Activated naive CD8-positive, alpha-beta T cell treated with anti-CD3 and anti-CD28 coated beads for 36 hours (primary cell): ENCODE measurements at regions not wholly inside any gene's neighbourhood (a gene's known extent, or its start where the extent isn't known, plus 50 kb on each side); places are given as distances from the start of the nearest gene placed in this dataset.
A peak's percentile ranks its signal among the peaks of the same experiment; 100 is the strongest.

Source experiments
- DNase-seq: peaks from one replicate; pipeline ENCODE4 v3.0.0; 2021
- H3K27ac Mint-ChIP-seq: one replicate; pipeline ENCODE4 v1.8.0; 2022; ENCODE audit warnings: mild to moderate bottlenecking, moderate library complexity, mixed read lengths
- H3K27me3 Mint-ChIP-seq: one replicate; pipeline ENCODE4 v1.8.0; 2022; ENCODE audit warnings: mild to moderate bottlenecking, mixed read lengths
- H3K36me3 Mint-ChIP-seq: one replicate; pipeline ENCODE4 v1.8.0; 2021; ENCODE audit warnings: mild to moderate bottlenecking, mixed read lengths
- H3K4me1 Mint-ChIP-seq: one replicate; pipeline ENCODE4 v1.8.0; 2021; ENCODE audit warnings: mixed read lengths
- H3K4me3 Mint-ChIP-seq: one replicate; pipeline ENCODE4 v1.8.0; 2022; ENCODE audit warnings: mild to moderate bottlenecking, moderate library complexity, mixed read lengths
- H3K9me3 Mint-ChIP-seq: one replicate; pipeline ENCODE4 v1.8.0; 2022; ENCODE audit warnings: mixed read lengths

DNA sequence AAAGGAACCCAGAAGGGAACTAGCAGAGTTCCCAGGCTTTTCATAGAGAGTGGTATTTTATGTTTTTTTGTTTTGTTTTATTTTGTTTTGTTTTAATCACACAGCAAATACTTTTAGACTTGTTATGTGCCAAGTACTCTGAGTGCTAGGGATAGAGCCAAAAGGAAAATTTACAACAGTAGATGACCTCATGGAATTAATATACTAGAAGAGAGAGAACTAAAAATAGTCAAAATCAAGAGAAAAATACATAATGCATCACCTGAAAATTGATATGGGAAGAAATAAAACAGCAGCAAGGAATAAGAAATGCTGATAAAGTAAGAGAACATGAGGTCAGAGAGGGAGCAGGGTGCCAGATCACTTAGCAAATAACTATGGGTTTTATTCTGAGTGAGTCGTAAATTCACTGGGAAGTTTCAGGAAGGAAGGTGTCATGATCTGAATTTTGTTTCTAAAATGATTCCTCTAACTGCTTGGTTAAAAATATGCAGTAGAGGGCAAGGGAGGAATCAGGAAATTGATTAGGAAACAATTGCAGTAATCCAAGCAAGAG lies 351.0 kb downstream of the ANKRD7 start:
- H3K4me3 Mint-ChIP-seq = no peak overlapping the region

DNA sequence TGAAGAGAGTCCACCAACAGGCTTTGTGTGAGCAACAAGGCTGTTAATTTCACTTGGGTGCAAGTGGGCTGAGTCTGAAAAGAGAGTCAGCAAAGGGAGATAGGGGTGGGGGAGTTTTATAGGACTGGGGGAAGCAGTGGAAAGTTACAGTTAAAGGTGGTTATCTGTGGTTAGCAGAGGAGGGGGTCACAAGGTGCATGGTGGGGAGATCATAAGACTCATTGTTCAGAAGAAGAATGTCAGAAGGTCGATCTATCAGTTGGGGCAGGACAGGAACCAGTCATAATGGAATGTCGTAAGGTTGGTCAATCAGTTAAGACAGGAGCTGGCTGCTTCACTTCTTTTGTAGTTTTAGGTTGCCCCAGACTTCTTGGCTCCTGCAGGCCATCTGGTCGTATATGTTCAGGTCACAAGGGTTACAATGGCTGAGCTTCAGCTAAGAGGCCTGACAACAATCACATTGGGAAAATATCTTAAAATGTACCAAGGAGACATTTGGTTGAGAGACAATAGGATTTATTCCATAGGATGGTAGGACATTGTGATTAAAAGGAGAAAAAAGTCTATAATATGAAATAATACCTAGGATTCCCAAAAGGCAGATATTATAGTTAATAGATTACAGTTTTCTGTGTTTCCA lies 356.4 kb downstream of the ANKRD7 start:
- Mint-ChIP-seq H3K4me1 (no peaks in the 10 kb centered on the region), H3K27me3 (no peaks in the 10 kb centered on the region), H3K27ac (no peak overlapping the region), H3K4me3 (no peak overlapping the region), H3K36me3 (no peaks in the 10 kb centered on the region), H3K9me3 (no peaks in the 10 kb centered on the region)
- no peak for DNase-seq

More for the DNA sequence above, 351.0 kb downstream of the ANKRD7 start:
- no peaks in the 10 kb centered on the region for H3K36me3 Mint-ChIP-seq
- no peaks in the 10 kb centered on the region for H3K27me3 Mint-ChIP-seq
- no peaks in the 10 kb centered on the region for H3K9me3 Mint-ChIP-seq
- no peaks in the 10 kb centered on the region for H3K4me1 Mint-ChIP-seq
- DNase-seq = no peak
- H3K27ac Mint-ChIP-seq = no peak overlapping the region

DNA sequence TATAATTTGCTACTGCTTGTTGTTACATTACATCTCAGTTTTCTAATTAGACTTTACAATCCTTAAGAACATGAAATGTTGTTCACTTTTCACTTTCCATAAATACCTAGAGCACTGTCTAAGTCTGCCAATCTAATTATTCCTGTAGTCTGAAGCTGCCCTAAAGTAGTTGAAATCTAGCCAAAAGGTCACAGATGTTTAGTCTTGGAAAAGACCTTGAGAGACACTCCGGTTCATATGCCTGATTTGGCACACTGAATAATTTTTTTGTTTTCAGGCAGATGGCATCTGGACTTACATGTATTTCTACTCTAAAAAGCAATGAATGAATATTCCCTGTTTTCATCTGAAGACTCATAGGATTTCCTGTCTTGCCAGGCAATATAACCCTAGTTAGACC lies 359.1 kb downstream of the ANKRD7 start:
- Mint-ChIP-seq H3K36me3 (no peaks in the 10 kb centered on the region), H3K4me1 (no peaks in the 10 kb centered on the region), H3K27ac (no peak overlapping the region), H3K27me3 (no peaks in the 10 kb centered on the region), H3K4me3 (no peak overlapping the region), H3K9me3 (no peaks in the 10 kb centered on the region)
- DNase-seq = no peak

DNA sequence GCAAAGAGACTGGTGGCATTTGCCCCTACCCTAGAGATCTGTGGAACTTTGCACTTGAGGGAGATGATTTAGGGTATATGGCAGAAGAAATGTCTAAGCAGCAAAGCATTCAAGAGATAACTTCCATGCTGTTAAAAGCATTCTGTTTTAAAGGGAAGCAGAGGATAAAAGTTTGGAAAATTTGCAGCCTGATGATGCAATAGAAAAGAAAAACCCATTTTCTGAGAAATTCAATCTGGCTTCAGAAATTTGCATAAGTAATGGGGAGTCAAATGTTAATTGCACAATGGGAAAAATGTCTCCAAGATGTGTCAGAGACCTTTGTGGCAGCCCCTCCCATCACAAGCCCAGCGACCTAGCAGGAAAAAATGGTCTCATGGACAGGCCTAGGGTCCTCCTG lies 361.7 kb downstream of the ANKRD7 start:
- Mint-ChIP-seq H3K4me1 (no peaks in the 10 kb centered on the region), H3K27me3 (no peaks in the 10 kb centered on the region), H3K9me3 (peaks cover 2% of the 10 kb centered on the region), H3K36me3 (no peaks in the 10 kb centered on the region), H3K27ac (no peak overlapping the region), H3K4me3 (no peak overlapping the region)
- DNase-seq = no peak

DNA sequence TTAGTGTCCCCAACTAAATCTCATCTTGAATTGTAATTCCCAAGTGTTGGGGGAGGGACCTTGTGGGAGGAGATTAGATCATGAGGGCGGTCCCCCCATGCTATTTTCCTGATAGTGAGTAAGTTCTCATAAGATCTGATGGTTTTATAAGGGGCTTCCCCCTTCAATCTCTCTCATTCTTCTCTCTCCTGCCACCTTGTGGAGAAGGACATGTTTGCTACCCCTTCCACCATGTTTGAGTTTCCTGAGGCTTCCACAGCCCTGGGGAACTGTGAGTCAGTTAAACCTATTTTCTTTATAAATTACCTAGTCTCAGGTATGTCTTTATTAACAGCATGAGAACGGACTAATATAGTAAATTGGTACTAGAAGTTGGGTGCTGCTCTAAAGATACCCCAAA lies 365.6 kb downstream of the ANKRD7 start:
- H3K36me3 Mint-ChIP-seq = no peaks in the 10 kb centered on the region
- peak; percentile 3 for DNase-seq
- H3K4me1 Mint-ChIP-seq = no peaks in the 10 kb centered on the region
- no peaks in the 10 kb centered on the region for H3K27me3 Mint-ChIP-seq
- H3K27ac Mint-ChIP-seq = no peak overlapping the region
- peaks cover 2% of the 10 kb centered on the region for H3K9me3 Mint-ChIP-seq
- no peak overlapping the region for H3K4me3 Mint-ChIP-seq

DNA sequence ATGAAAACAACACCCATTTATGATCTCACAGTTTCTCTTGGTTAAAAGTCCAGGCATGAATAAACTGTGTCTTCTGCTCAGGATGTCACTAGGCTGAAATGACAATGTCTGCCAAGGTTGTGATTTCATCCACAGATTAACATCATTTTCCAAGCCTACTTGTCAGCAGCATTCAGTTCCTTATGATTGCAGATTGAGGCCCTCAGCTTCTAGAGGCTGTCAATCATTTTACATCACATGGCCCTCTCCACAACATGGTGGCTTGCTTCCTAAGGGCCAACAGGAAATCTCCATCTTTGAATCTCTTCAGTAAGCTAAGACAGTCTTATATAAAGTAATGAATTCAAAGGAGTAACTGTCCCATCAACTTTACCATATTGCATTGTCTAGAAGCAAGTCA lies 377.6 kb downstream of the ANKRD7 start:
- Mint-ChIP-seq H3K9me3 (no peaks in the 10 kb centered on the region), H3K36me3 (no peaks in the 10 kb centered on the region), H3K4me3 (no peak overlapping the region), H3K27me3 (no peaks in the 10 kb centered on the region), H3K27ac (no peak overlapping the region), H3K4me1 (no peaks in the 10 kb centered on the region)
- no peak for DNase-seq

DNA sequence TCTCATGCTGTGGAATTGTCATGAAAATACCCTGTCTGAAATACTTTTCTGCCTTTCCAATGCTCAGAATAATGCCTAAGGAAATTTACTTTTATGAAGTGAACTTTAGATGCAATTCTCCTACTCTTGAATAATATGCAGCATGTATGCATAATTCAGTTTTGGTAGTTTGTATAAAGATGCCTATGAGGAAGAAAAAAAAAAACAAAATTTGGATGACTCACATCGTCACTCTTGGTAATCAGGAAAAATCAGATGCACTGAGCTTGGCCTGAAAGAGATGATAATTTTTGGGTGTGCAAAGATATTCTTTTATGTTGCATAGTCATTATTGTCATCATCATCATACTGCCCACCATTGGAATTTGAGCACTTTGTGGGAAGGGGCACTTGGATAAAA lies 382.1 kb downstream of the ANKRD7 start:
- Mint-ChIP-seq H3K4me1 (no peaks in the 10 kb centered on the region), H3K9me3 (no peaks in the 10 kb centered on the region), H3K36me3 (no peaks in the 10 kb centered on the region), H3K27me3 (no peaks in the 10 kb centered on the region), H3K27ac (no peak overlapping the region), H3K4me3 (no peak overlapping the region)
- no peak for DNase-seq

DNA sequence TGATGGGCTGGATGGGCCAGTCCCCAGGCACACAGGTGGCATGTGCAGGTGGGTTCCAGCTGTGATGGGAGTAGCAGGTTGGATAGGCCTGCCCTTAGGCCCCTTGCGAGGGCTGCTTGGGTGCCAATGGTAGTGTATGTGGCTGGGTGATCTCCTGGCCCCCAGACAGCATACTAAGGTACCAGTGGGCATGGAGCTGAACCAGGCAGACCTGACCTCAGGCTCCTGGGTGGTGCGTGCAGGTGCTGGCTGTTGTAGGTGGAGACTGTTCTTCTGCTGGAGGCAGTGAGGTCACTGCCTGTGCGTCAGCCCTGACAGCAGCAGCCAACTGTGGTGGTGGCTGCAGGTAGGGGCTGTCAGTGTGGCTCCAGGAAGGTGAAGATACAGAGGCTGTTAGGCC lies 384.7 kb downstream of the ANKRD7 start:
- H3K4me3 Mint-ChIP-seq = no peak overlapping the region
- no peak for DNase-seq
- no peak overlapping the region for H3K27ac Mint-ChIP-seq

DNA sequence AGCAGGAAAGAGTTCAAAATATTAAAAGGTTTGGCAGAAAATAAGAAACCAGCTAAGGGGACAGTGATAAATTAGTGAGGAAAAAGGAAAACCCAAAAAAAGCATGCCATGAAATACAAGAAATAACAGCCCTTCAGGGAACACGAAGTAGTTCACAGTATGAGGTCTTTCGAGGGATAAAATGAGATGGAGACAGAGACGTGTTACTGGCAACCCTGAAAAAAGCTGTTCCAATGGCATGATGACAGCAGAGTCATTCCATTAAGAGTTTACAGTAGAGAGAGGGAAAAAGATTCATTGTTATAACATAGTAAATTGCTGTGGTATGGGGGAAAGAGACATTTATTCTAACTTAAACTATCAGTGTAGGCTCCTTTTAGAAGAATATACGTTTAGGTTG lies 391.2 kb downstream of the ANKRD7 start:
- Mint-ChIP-seq H3K27ac (no peak overlapping the region), H3K9me3 (peaks cover 2% of the 10 kb centered on the region), H3K27me3 (no peaks in the 10 kb centered on the region), H3K4me1 (no peaks in the 10 kb centered on the region), H3K4me3 (no peak overlapping the region), H3K36me3 (no peaks in the 10 kb centered on the region)
- no peak for DNase-seq

More for the DNA sequence above, 384.7 kb downstream of the ANKRD7 start:
- no peaks in the 10 kb centered on the region for H3K4me1 Mint-ChIP-seq
- H3K36me3 Mint-ChIP-seq = no peaks in the 10 kb centered on the region
- H3K9me3 Mint-ChIP-seq = no peaks in the 10 kb centered on the region
- H3K27me3 Mint-ChIP-seq = no peaks in the 10 kb centered on the region

DNA sequence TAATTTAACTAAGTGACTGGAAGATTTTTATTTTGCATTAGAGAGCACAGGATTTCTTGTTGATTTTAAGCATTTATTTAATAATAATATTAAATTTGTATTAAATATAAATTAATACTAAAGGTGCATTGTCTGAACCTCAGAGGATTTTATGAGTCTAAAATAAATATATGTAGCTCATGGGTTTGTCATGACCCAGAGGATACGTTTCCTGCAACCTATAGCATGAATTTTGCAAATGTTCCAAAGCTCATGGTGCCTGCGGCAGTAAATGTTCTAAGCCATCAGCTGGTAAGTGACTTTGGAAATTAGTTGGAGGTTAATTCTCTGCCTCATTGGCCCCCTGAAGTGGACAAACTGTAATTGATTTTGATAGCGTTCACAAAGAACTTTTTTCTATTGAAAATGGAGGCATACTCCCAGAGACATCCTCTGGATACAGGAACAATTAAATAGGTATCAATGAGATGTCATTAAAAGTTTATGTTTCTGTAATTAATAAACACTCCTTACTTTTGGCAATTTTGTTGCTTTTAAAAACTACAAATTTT lies 397.4 kb downstream of the ANKRD7 start:
- Mint-ChIP-seq H3K9me3 (no peaks in the 10 kb centered on the region), H3K27ac (no peak overlapping the region), H3K4me3 (no peak overlapping the region), H3K36me3 (no peaks in the 10 kb centered on the region), H3K4me1 (no peaks in the 10 kb centered on the region), H3K27me3 (no peaks in the 10 kb centered on the region)
- no peak for DNase-seq

DNA sequence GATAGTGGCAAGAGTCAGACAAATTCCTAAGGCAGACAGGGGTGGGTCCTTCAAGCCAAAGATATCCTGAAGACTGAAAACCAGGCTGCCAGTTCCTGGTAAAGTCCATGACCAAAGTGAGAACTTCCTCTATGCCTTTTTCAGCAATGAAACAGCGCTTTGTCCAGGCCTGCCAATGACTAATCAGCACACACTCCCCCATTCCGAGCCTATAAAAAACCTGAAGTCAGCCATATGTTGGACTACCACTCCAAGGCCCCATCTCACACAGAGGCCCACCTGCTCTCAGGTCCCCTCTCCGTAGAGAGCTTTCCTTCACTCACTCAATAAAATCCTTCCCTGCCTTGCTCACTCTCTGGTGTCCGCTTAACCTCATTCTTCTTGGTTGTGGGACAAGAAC lies 402.2 kb downstream of the ANKRD7 start:
- no peak for DNase-seq
- Mint-ChIP-seq H3K9me3 (no peaks in the 10 kb centered on the region), H3K27ac (no peak overlapping the region), H3K4me3 (no peak overlapping the region), H3K4me1 (no peaks in the 10 kb centered on the region), H3K27me3 (no peaks in the 10 kb centered on the region), H3K36me3 (no peaks in the 10 kb centered on the region)

DNA sequence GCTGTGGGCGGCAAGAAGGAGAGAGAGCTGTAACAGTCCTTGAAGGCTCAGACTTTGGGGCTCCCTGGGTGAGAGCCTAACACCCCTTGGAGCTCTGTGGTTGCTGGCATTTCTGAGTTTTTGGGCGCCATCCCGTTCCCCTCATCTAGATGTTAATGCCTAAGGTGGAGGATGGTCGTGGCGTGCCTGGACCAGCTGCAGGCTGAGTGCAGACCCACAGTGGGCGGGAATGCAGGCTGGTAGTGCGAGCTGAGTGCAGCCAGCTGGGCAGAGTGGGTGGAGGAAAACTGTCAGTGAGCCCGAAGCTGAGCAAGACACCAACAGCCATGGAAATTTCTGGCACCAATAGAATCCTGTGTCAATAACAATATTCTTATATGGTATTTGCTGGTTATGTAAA lies 403.0 kb downstream of the ANKRD7 start:
- no peaks in the 10 kb centered on the region for H3K4me1 Mint-ChIP-seq
- H3K9me3 Mint-ChIP-seq = no peaks in the 10 kb centered on the region
- no peaks in the 10 kb centered on the region for H3K27me3 Mint-ChIP-seq
- H3K27ac Mint-ChIP-seq = no peak overlapping the region
- no peak for DNase-seq
- H3K36me3 Mint-ChIP-seq = no peaks in the 10 kb centered on the region
- no peak overlapping the region for H3K4me3 Mint-ChIP-seq

DNA sequence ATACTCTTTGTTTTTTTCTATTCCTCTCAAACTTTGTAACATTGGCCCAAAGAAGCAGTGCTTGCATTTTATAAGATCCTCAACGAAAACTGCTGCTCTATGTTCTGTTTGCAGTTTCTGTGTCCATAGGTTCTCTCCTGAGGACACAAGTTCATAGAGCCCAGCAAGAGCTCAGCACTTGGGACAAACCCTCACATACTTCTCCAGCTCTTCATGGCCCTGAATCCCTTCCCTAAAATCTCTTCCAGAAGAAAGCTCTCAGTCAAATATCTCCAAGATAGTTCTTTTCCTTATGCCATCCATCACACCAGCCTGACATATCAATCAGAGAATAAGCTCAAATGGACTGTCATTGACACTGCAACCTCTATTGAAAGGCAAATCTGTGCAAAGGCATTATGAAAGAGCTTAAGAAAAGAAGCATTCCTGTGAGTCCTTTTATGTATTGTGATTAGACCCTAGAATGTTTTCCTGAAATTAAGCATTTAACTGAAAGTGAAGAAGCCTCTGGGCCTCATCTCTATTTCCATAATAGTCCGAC lies 405.5 kb downstream of the ANKRD7 start:
- DNase-seq = no peak

DNA sequence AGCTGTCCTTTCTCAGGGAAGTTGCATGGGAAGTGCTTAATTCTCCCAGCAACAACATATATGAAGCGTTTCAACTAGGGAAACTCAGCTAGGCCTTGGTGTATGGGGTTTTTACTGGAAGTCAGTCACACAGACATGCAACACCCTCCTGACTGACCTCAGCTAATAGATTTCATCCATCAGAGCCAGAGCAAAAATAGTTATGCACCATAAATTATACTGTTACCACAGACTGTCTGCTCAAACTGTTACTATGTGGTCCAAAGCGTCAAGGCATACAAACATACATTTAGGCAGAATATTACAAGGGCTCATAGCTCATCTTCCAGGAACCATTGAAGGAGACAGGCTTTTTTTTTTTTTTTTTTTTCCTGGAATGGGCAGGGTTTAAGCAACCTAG lies 417.9 kb downstream of the ANKRD7 start:
- Mint-ChIP-seq H3K36me3 (no peaks in the 10 kb centered on the region), H3K4me1 (no peaks in the 10 kb centered on the region), H3K4me3 (no peak overlapping the region), H3K9me3 (no peaks in the 10 kb centered on the region), H3K27ac (no peak overlapping the region), H3K27me3 (no peaks in the 10 kb centered on the region)
- no peak for DNase-seq

More for the DNA sequence above, 405.5 kb downstream of the ANKRD7 start:
- no peaks in the 10 kb centered on the region for H3K36me3 Mint-ChIP-seq
- H3K9me3 Mint-ChIP-seq = no peaks in the 10 kb centered on the region
- H3K27me3 Mint-ChIP-seq = no peaks in the 10 kb centered on the region
- no peak overlapping the region for H3K4me3 Mint-ChIP-seq
- no peak overlapping the region for H3K27ac Mint-ChIP-seq
- no peaks in the 10 kb centered on the region for H3K4me1 Mint-ChIP-seq

DNA sequence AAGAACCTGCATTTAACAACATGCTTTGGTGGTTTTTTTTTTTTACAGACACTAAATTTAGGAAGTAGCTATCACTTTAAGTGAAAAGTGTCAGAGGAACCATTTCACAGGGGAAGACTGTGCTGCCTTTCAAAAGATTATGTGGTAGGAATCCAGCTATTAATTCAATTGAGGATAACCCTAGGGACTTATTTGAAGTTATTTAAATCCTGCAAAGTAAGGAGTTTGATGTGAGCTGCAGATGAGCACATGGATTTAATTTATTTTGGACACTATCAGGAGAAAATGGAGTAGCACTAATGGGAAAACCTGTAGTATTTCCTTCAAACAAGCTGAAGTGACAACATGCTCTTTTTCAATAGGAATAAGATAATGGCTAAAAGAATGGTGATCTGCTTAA lies 419.8 kb downstream of the ANKRD7 start:
- Mint-ChIP-seq H3K4me1 (no peaks in the 10 kb centered on the region), H3K4me3 (no peak overlapping the region), H3K36me3 (no peaks in the 10 kb centered on the region), H3K27ac (no peak overlapping the region), H3K9me3 (no peaks in the 10 kb centered on the region), H3K27me3 (no peaks in the 10 kb centered on the region)
- no peak for DNase-seq

DNA sequence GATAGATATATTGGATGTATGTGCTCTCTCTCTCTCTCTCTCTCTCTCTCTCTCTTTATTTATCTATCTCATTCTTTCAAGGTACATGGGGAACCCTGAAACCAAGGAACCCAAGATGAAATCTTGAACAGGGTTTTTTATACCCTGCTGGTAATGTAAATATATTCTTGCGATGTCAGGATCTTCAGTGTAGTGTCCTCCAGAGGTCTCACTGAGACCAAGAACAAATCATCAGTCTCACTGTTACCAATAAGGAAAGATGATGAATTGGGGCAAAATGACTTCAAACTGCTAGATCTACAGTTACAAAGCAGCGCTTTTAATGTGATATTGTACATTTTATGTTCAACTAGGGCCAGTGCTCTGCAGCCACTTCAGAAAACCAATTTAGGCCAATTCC lies 423.5 kb downstream of the ANKRD7 start:
- Mint-ChIP-seq H3K4me3 (no peak overlapping the region), H3K4me1 (no peaks in the 10 kb centered on the region), H3K9me3 (no peaks in the 10 kb centered on the region), H3K36me3 (no peaks in the 10 kb centered on the region), H3K27me3 (no peaks in the 10 kb centered on the region), H3K27ac (no peak overlapping the region)
- DNase-seq = no peak
